ENCODE measurements at regions not wholly inside any gene's neighbourhood (a gene's known extent, or its start where the extent isn't known, plus 50 kb on each side); places are given as distances from the start of the nearest gene placed in this dataset.

- no peak for TF ChIP-seq CTCF (IDR thresholded peaks at IDR 0.05 in 2 of 3, conservative IDR thresholded peaks at IDR 0.05 in 1 of 3; ENCODE audit: insufficient read depth in 2 of 3, low read depth in 1 of 3, low read length in 3 of 3)
- TF ChIP-seq, protein P1, sequence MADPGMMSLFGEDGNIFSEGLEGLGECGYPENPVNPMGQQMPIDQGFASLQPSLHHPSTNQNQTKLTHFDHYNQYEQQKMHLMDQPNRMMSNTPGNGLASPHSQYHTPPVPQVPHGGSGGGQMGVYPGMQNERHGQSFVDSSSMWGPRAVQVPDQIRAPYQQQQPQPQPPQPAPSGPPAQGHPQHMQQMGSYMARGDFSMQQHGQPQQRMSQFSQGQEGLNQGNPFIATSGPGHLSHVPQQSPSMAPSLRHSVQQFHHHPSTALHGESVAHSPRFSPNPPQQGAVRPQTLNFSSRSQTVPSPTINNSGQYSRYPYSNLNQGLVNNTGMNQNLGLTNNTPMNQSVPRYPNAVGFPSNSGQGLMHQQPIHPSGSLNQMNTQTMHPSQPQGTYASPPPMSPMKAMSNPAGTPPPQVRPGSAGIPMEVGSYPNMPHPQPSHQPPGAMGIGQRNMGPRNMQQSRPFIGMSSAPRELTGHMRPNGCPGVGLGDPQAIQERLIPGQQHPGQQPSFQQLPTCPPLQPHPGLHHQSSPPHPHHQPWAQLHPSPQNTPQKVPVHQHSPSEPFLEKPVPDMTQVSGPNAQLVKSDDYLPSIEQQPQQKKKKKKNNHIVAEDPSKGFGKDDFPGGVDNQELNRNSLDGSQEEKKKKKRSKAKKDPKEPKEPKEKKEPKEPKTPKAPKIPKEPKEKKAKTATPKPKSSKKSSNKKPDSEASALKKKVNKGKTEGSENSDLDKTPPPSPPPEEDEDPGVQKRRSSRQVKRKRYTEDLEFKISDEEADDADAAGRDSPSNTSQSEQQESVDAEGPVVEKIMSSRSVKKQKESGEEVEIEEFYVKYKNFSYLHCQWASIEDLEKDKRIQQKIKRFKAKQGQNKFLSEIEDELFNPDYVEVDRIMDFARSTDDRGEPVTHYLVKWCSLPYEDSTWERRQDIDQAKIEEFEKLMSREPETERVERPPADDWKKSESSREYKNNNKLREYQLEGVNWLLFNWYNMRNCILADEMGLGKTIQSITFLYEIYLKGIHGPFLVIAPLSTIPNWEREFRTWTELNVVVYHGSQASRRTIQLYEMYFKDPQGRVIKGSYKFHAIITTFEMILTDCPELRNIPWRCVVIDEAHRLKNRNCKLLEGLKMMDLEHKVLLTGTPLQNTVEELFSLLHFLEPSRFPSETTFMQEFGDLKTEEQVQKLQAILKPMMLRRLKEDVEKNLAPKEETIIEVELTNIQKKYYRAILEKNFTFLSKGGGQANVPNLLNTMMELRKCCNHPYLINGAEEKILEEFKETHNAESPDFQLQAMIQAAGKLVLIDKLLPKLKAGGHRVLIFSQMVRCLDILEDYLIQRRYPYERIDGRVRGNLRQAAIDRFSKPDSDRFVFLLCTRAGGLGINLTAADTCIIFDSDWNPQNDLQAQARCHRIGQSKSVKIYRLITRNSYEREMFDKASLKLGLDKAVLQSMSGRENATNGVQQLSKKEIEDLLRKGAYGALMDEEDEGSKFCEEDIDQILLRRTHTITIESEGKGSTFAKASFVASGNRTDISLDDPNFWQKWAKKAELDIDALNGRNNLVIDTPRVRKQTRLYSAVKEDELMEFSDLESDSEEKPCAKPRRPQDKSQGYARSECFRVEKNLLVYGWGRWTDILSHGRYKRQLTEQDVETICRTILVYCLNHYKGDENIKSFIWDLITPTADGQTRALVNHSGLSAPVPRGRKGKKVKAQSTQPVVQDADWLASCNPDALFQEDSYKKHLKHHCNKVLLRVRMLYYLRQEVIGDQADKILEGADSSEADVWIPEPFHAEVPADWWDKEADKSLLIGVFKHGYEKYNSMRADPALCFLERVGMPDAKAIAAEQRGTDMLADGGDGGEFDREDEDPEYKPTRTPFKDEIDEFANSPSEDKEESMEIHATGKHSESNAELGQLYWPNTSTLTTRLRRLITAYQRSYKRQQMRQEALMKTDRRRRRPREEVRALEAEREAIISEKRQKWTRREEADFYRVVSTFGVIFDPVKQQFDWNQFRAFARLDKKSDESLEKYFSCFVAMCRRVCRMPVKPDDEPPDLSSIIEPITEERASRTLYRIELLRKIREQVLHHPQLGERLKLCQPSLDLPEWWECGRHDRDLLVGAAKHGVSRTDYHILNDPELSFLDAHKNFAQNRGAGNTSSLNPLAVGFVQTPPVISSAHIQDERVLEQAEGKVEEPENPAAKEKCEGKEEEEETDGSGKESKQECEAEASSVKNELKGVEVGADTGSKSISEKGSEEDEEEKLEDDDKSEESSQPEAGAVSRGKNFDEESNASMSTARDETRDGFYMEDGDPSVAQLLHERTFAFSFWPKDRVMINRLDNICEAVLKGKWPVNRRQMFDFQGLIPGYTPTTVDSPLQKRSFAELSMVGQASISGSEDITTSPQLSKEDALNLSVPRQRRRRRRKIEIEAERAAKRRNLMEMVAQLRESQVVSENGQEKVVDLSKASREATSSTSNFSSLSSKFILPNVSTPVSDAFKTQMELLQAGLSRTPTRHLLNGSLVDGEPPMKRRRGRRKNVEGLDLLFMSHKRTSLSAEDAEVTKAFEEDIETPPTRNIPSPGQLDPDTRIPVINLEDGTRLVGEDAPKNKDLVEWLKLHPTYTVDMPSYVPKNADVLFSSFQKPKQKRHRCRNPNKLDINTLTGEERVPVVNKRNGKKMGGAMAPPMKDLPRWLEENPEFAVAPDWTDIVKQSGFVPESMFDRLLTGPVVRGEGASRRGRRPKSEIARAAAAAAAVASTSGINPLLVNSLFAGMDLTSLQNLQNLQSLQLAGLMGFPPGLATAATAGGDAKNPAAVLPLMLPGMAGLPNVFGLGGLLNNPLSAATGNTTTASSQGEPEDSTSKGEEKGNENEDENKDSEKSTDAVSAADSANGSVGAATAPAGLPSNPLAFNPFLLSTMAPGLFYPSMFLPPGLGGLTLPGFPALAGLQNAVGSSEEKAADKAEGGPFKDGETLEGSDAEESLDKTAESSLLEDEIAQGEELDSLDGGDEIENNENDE (IDR thresholded peaks at IDR 0.05; ENCODE audit: low read depth, low read length), result no peak
- no peak for TF ChIP-seq HNRNPH1 (optimal IDR thresholded peaks at IDR 0.05; ENCODE audit: low read depth, low read length)
- TF ChIP-seq ATF1 (CRISPR knock-in tag; IDR thresholded peaks at IDR 0.05), result no peak
- TF ChIP-seq ATF1 (tag; IDR thresholded peaks at IDR 0.05), result no peak
- no peak for TF ChIP-seq RFX1 (IDR thresholded peaks at IDR 0.05)
- no peak for TF ChIP-seq KDM1A (IDR thresholded peaks at IDR 0.05)
- TF ChIP-seq FOXP1 (CRISPR knock-in tag; IDR thresholded peaks at IDR 0.05), result no peak
- no peak for TF ChIP-seq RBM22 (IDR thresholded peaks at IDR 0.05; ENCODE audit: low read depth, low read length, poor library complexity, severe bottlenecking)
- TF ChIP-seq ZHX1 (conservative IDR thresholded peaks at IDR 0.05; ENCODE audit: low read length), result no peak
- TF ChIP-seq USF2 (CRISPR knock-in tag; IDR thresholded peaks at IDR 0.05), result no peak
- TF ChIP-seq, protein P2, sequence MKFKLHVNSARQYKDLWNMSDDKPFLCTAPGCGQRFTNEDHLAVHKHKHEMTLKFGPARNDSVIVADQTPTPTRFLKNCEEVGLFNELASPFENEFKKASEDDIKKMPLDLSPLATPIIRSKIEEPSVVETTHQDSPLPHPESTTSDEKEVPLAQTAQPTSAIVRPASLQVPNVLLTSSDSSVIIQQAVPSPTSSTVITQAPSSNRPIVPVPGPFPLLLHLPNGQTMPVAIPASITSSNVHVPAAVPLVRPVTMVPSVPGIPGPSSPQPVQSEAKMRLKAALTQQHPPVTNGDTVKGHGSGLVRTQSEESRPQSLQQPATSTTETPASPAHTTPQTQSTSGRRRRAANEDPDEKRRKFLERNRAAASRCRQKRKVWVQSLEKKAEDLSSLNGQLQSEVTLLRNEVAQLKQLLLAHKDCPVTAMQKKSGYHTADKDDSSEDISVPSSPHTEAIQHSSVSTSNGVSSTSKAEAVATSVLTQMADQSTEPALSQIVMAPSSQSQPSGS (CRISPR knock-in tag; IDR thresholded peaks at IDR 0.05), result no peak
- no peak for TF ChIP-seq MCM2 (IDR thresholded peaks at IDR 0.05; ENCODE audit: low read depth)
Observed at GRCh38 chr13:90094357-90094756, 1253.1 kb upstream of the MIR17HG start.

Data from K562 (cell line).